Keratinocyte (primary cell): ENCODE measurements at regions not wholly inside any gene's neighbourhood (a gene's known extent, or its start where the extent isn't known, plus 50 kb on each side); places are given as distances from the start of the nearest gene placed in this dataset.

Experiments
- EZH2 ChIP-seq: IDR thresholded peaks from one replicate; pipeline ENCODE4 v1.6.1; 2012; ENCODE audit warnings: inconsistent platforms, mild to moderate bottlenecking, low read length, moderate library complexity
- TF ChIP-seq, protein P1 (sequence below), 3 experiments: IDR thresholded peaks in 1 of 3; conservative IDR thresholded peaks in 1 of 3; optimal IDR thresholded peaks in 1 of 3; 2 replicates in 2 of 3; 3 replicates in 1 of 3; pipeline versions ENCODE3 to v1.5.1; 2011; ENCODE audit warnings: low read length in 3 of 3, mild to moderate bottlenecking in 3 of 3, moderate library complexity in 2 of 3, control low read depth in 1 of 3, inconsistent platforms in 1 of 3; ENCODE audit not compliant: insufficient read depth in 2 of 3; ENCODE audit errors: extremely low read depth in 1 of 3

- no peak for TF ChIP-seq EZH2
- TF ChIP-seq, protein P1, sequence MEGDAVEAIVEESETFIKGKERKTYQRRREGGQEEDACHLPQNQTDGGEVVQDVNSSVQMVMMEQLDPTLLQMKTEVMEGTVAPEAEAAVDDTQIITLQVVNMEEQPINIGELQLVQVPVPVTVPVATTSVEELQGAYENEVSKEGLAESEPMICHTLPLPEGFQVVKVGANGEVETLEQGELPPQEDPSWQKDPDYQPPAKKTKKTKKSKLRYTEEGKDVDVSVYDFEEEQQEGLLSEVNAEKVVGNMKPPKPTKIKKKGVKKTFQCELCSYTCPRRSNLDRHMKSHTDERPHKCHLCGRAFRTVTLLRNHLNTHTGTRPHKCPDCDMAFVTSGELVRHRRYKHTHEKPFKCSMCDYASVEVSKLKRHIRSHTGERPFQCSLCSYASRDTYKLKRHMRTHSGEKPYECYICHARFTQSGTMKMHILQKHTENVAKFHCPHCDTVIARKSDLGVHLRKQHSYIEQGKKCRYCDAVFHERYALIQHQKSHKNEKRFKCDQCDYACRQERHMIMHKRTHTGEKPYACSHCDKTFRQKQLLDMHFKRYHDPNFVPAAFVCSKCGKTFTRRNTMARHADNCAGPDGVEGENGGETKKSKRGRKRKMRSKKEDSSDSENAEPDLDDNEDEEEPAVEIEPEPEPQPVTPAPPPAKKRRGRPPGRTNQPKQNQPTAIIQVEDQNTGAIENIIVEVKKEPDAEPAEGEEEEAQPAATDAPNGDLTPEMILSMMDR (optimal IDR thresholded peaks at IDR 0.05 in 1 of 3, IDR thresholded peaks at IDR 0.05 in 1 of 3, conservative IDR thresholded peaks at IDR 0.05 in 1 of 3; ENCODE audit: extremely low read depth in 1 of 3, insufficient read depth in 2 of 3, low read length in 3 of 3), result no peak
Measured at GRCh38 chr6:15810618-15811017, 147.8 kb upstream of the DTNBP1 start.
